Esophagus muscularis mucosa (tissue), 4 donors: ENCODE measurements at regions not wholly inside any gene's neighbourhood (a gene's known extent, or its start where the extent isn't known, plus 50 kb on each side); places are given as distances from the start of the nearest gene placed in this dataset.

Source experiments
- CTCF ChIP-seq, 3 experiments: fragments of 200-600 bp in 2 of 3; fragments of 450-650 bp in 1 of 3; sonication (generic) in 2 of 3; IDR thresholded peaks; one replicate each; pipeline ENCODE4 v1.5.1; 2017 to 2019; ENCODE audit warnings: antibody characterized with exemption in 3 of 3, mild to moderate bottlenecking in 2 of 3, moderate library complexity in 1 of 3
- EP300 ChIP-seq: sonication (generic); formaldehyde crosslinking; IDR thresholded peaks from one replicate; pipeline ENCODE4 v1.6.1; 2017; ENCODE audit warnings: antibody characterized with exemption
- POLR2A ChIP-seq: fragments of 450-650 bp; IDR thresholded peaks from one replicate; pipeline ENCODE4 v1.6.1; 2017; ENCODE audit warnings: antibody characterized with exemption, moderate library complexity, mild to moderate bottlenecking, low read depth
- POLR2AphosphoS5 ChIP-seq, 2 donors: sonication (generic); formaldehyde crosslinking; IDR thresholded peaks; one replicate each; pipeline ENCODE4 v1.6.1; 2017; ENCODE audit warnings: antibody characterized with exemption in 2 of 2

GRCh38 chr9:105971986-105972385 lies 277.6 kb downstream of the TMEM38B start:
- no peak for TF ChIP-seq CTCF (IDR thresholded peaks at IDR 0.05)
- TF ChIP-seq POLR2A, result no peak
- no peak for TF ChIP-seq POLR2AphosphoS5 (IDR thresholded peaks at IDR 0.05)
- no peak for TF ChIP-seq EP300
